HK-2 (cell line): ENCODE measurements at regions not wholly inside any gene's neighbourhood (a gene's known extent, or its start where the extent isn't known, plus 50 kb on each side); places are given as distances from the start of the nearest gene placed in this dataset.

ENCODE experiments used
- DNase-seq: peaks from one replicate; pipeline ENCODE4 v3.0.0-alpha.2; 2018; ENCODE audit not compliant: unreplicated experiment

DNA sequence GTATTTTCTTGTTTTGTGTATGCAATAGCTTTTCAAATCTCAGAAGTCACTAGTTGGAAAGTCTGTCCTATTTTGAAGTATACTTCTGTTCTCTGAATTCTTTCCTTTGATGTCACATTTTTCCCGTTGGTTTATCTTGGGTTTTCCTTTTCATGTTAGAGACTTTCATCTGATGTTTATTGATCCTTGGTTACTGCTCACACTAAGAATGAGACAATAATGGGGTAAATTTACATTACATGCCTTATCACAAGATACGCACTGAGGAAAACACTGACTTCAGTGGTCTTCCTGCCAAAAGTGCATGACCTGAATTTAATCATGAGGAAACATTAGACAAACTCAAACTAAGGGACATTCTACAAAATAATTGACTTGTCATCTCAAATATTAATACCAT, 63.5 kb upstream of the C1GALT1 start:
- DNase-seq, result no peak

GRCh38 chr7:7119729-7120128, 62.6 kb upstream of the C1GALT1 start:
- DNase-seq, result no peak

DNA sequence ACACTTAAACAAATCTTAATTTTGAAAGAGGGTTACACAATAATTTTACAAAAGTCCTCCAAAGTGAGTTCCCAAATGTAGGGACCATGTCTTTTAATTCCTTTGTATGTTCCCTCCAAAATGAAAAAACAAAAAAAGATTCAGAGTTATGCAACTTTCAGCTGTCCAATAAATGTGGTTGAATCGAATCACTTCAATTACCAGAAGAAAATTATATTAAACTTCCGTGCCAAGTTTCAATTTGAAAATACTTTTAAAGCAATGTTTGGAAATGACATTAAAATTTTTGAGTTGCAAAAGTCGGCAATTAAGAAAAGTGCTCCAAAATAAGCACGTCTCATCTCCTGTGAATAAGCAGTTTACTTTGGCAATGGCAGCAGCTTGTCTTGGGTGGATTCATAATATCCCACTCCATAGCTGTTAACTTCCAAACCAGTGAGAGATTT, 60.3 kb upstream of the C1GALT1 start:
- DNase-seq, result no peak

- DNase-seq, result no peak
Measured at GRCh38 chr7:7122701-7123281, 59.6 kb upstream of the C1GALT1 start.

- no peak for DNase-seq
Measured at GRCh38 chr7:7125963-7126362, 56.4 kb upstream of the C1GALT1 start.

- DNase-seq, result no peak
Measured at GRCh38 chr7:7127773-7128172, 54.6 kb upstream of the C1GALT1 start.

- no peak for DNase-seq
Measured at GRCh38 chr7:7129381-7129780, 53.0 kb upstream of the C1GALT1 start.

- DNase-seq, result no peak
Measured at GRCh38 chr7:7131273-7131672, 51.1 kb upstream of the C1GALT1 start.
